NOMO-1 treated with dmso at 0.1 percent for 144 hours (cell line): ENCODE measurements at regions not wholly inside any gene's neighbourhood (a gene's known extent, or its start where the extent isn't known, plus 50 kb on each side); places are given as distances from the start of the nearest gene placed in this dataset.
A peak's percentile ranks its signal among the peaks of the same experiment; 100 is the strongest.

ENCODE experiments used
- DNase-seq: peaks from one replicate; lab custom pipeline; 2025; ENCODE audit not compliant: unreplicated experiment; lab: John Stamatoyannopoulos, UW

- no peak for DNase-seq
These were observed 154.4 kb downstream of the TLR4 start for GRCh38 chr9:117858561-117858960.

GRCh38 chr9:117860849-117861248, 156.6 kb downstream of the TLR4 start:
- no peak for DNase-seq

- DNase-seq = no peak
These were observed 160.3 kb downstream of the TLR4 start for GRCh38 chr9:117864385-117865057.

GRCh38 chr9:117868594-117868993, 164.4 kb downstream of the TLR4 start:
- no peak for DNase-seq

- DNase-seq = no peak
These were observed 165.1 kb downstream of the TLR4 start for GRCh38 chr9:117869287-117869686.

- DNase-seq = no peak
These were observed 165.5 kb downstream of the TLR4 start for GRCh38 chr9:117869712-117870111.

GRCh38 chr9:117873664-117874063, 169.5 kb downstream of the TLR4 start:
- DNase-seq = peak; percentile 4

GRCh38 chr9:117875886-117876285, 171.7 kb downstream of the TLR4 start:
- DNase-seq = no peak

- no peak for DNase-seq
These were observed 178.0 kb downstream of the TLR4 start for GRCh38 chr9:117882171-117882570.

- DNase-seq = no peak
These were observed 182.4 kb downstream of the TLR4 start for GRCh38 chr9:117886616-117887015.

GRCh38 chr9:117887383-117887782, 183.2 kb downstream of the TLR4 start:
- no peak for DNase-seq

GRCh38 chr9:117887941-117888340, 183.7 kb downstream of the TLR4 start:
- DNase-seq = no peak

GRCh38 chr9:117903453-117903852, 199.2 kb downstream of the TLR4 start:
- DNase-seq = no peak

- no peak for DNase-seq
These were observed 202.6 kb downstream of the TLR4 start for GRCh38 chr9:117906763-117907162.

- DNase-seq = no peak
These were observed 203.2 kb downstream of the TLR4 start for GRCh38 chr9:117907420-117907819.

- DNase-seq = no peak
These were observed 212.1 kb downstream of the TLR4 start for GRCh38 chr9:117916291-117916690.

- no peak for DNase-seq
These were observed 213.7 kb downstream of the TLR4 start for GRCh38 chr9:117917873-117918272.

- DNase-seq = no peak
These were observed 215.3 kb downstream of the TLR4 start for GRCh38 chr9:117919538-117919937.

- DNase-seq = no peak
These were observed 221.9 kb downstream of the TLR4 start for GRCh38 chr9:117926031-117926658.

- DNase-seq = no peak
These were observed 223.2 kb downstream of the TLR4 start for GRCh38 chr9:117927354-117927753.

- no peak for DNase-seq
These were observed 225.7 kb downstream of the TLR4 start for GRCh38 chr9:117929868-117930267.

- DNase-seq = no peak
These were observed 228.4 kb downstream of the TLR4 start for GRCh38 chr9:117932585-117932984.
